Calu3 (cell line): ENCODE measurements at regions not wholly inside any gene's neighbourhood (a gene's known extent, or its start where the extent isn't known, plus 50 kb on each side); places are given as distances from the start of the nearest gene placed in this dataset.
"Not testable (repeated sequence)": the region's sequence is repeated elsewhere in the genome, so short reads cannot be mapped to it uniquely, and the experiment has no call there.

ENCODE experiments used
- BruUV-seq: library from RNA; stranded (reverse); fragments of 400-500 nt; replicated peaks from 2 replicates; lab custom pipeline; 2021; lab: Mats Ljungman, UMichigan
- CTCF ChIA-PET: fragments of 300-600 bp; sonication (Branson Sonifier 250); formaldehyde crosslinking; loops from one replicate; lab custom pipeline; 2022; ENCODE audit warnings: antibody characterized with exemption; lab: Charles Lee
- DNase-seq: peaks from one replicate; pipeline ENCODE4 v3.0.0; 2022
- H3K27ac Mint-ChIP-seq: one replicate; pipeline ENCODE4 v1.8.0; 2022; ENCODE audit warnings: mixed read lengths; ENCODE audit not compliant: unreplicated experiment
- H3K27me3 Mint-ChIP-seq: one replicate; pipeline ENCODE4 v1.8.0; 2022; ENCODE audit warnings: mixed read lengths; ENCODE audit not compliant: unreplicated experiment
- H3K36me3 Mint-ChIP-seq: one replicate; pipeline ENCODE4 v1.8.0; 2022; ENCODE audit warnings: mild to moderate bottlenecking, moderate library complexity, mixed read lengths; ENCODE audit not compliant: insufficient read depth, unreplicated experiment
- H3K4me1 Mint-ChIP-seq: one replicate; pipeline ENCODE4 v1.8.0; 2022; ENCODE audit warnings: mild to moderate bottlenecking, low read depth, mixed read lengths; ENCODE audit not compliant: unreplicated experiment
- H3K4me3 Mint-ChIP-seq: one replicate; pipeline ENCODE4 v1.8.0; 2022; ENCODE audit warnings: mild to moderate bottlenecking, low read depth, moderate library complexity, mixed read lengths; ENCODE audit not compliant: unreplicated experiment
- H3K9me3 Mint-ChIP-seq: one replicate; pipeline ENCODE4 v1.8.0; 2022; ENCODE audit warnings: low read depth, mixed read lengths; ENCODE audit not compliant: unreplicated experiment
- intact Hi-C: fragments of 100-400 bp; cut with micrococcal nuclease; formaldehyde crosslinking; loops from one replicate; pipeline ENCODE4 v1.10.0; 2022; ENCODE audit not compliant: unreplicated experiment
- TF ChIP-seq, protein P1 (sequence below): fragments of 200-600 bp; IDR thresholded peaks from one replicate; pipeline ENCODE4 v1.8.0; 2022; ENCODE audit warnings: antibody characterized with exemption; ENCODE audit not compliant: unreplicated experiment

DNA sequence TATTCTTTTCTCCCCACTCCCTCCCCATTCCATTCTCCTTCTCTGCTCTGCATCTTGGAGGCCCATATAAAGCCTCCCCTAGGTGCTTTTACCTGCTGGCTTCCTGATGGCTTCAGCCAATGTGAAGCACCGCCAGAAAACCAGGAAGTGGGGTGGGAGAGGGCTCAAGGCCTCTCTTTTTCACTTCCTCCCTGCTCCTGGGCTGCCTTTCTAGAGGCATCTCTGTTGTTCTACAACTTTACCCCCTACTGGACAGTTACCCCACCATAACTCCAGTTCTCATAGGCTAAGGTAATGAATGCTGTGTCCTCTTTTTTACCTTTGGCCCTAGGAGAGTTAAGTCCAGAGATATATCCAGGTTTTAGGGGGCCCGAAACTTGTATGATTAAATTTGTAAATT is 62.4 kb upstream of the PPARGC1A start:
- no peak for DNase-seq
- CTCF ChIA-PET: no interaction called here
- intact Hi-C loops: loop anchor here (5.0 kb wide), 1 partner anchor 95 kb away; no protein-coding TSS in a partner anchor
- Mint-ChIP-seq H3K27ac (no peak overlapping the region), H3K4me3 (no peak overlapping the region), H3K4me1 (peaks cover 14% of the 10 kb centered on the region), H3K27me3 (no peaks in the 10 kb centered on the region), H3K36me3 (no peaks in the 10 kb centered on the region), H3K9me3 (peaks cover 2% of the 10 kb centered on the region)
- TF ChIP-seq, protein P1, sequence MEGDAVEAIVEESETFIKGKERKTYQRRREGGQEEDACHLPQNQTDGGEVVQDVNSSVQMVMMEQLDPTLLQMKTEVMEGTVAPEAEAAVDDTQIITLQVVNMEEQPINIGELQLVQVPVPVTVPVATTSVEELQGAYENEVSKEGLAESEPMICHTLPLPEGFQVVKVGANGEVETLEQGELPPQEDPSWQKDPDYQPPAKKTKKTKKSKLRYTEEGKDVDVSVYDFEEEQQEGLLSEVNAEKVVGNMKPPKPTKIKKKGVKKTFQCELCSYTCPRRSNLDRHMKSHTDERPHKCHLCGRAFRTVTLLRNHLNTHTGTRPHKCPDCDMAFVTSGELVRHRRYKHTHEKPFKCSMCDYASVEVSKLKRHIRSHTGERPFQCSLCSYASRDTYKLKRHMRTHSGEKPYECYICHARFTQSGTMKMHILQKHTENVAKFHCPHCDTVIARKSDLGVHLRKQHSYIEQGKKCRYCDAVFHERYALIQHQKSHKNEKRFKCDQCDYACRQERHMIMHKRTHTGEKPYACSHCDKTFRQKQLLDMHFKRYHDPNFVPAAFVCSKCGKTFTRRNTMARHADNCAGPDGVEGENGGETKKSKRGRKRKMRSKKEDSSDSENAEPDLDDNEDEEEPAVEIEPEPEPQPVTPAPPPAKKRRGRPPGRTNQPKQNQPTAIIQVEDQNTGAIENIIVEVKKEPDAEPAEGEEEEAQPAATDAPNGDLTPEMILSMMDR: no peak
- no TSS peak for BruUV-seq

DNA sequence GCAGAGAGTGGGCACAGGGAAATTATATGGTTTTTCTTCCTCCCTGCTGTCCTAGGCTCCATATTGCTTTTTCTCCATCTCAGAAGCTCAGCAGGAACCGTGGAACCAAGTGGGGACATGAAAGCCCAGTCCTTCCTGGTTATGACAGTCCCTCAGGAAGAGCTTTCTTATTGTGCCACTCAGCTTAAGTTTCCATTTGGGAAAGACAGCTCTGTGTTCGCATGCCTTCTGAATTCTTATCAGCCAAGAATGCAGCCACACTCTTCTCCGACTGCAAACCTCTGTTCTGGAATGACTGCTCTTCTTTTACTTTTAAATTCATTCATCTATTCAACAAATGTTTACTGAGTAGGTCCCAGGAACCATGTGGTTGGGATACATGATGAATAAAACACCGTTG is 58.0 kb upstream of the PPARGC1A start:
- DNase-seq: no peak
- peaks cover 23% of the 10 kb centered on the region for H3K4me1 Mint-ChIP-seq
- no peaks in the 10 kb centered on the region for H3K27me3 Mint-ChIP-seq
- BruUV-seq: no TSS peak
- CTCF ChIA-PET: no interaction called here
- H3K27ac Mint-ChIP-seq: no peak overlapping the region
- peaks cover 2% of the 10 kb centered on the region for H3K9me3 Mint-ChIP-seq
- intact Hi-C loops: no loop called here
- TF ChIP-seq, protein P1: no peak
- H3K36me3 Mint-ChIP-seq: no peaks in the 10 kb centered on the region
- no peak overlapping the region for H3K4me3 Mint-ChIP-seq

DNA sequence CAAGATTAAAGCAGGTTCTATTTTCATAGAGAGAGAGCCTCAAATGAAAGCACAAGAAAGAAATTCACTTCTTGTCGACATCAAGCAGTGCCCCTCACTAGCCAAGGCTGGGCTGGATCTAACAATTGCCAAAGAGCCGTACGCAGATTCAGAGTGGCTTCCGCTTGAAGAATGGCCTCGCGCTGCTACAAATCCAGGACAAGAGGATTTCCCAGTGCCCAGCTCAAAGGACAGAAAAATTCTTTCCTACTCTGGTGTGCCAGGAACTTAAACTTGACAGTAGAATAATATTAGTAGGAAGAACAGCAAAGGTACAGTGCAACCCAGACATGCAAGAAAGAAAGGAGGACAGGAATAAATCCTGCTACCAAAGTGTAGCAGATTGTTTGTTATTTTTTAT is 56.5 kb upstream of the PPARGC1A start:
- peaks cover 23% of the 10 kb centered on the region for H3K4me1 Mint-ChIP-seq
- CTCF ChIA-PET: no interaction called here
- intact Hi-C loops: no loop called here
- no peaks in the 10 kb centered on the region for H3K27me3 Mint-ChIP-seq
- H3K4me3 Mint-ChIP-seq: no peak overlapping the region
- no peaks in the 10 kb centered on the region for H3K9me3 Mint-ChIP-seq
- H3K27ac Mint-ChIP-seq: peak overlapping the region; percentile 75
- TF ChIP-seq, protein P1: no peak
- no peaks in the 10 kb centered on the region for H3K36me3 Mint-ChIP-seq
- no TSS peak for BruUV-seq
- no peak for DNase-seq

DNA sequence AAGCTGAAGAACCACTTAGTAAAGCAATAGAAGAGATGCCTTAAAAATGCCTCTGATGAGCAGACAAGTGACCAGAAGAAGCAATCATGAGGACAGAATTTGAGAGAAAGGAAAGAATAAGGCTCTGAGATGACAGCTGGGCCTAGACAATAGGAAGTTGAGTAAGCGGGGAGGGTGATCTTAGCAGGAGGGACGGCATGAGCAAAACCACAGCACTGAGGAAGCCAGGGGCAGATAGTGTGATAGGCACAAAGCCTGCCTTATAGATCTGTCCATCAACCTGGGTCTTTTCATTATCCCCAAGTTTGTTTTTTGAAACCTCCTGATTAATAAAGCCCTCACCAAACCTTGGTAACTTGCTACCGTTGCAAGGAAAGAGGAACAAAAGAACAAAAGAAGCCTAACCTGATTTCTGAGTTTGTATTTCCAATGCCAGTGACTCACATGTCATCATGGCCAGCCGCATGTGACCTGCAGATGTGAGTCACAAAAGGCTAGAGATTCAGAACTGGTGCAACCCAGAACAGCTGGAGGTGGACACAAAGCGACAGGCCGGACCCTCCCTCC is 55.7 kb upstream of the PPARGC1A start:
- intact Hi-C loops: no loop called here
- TF ChIP-seq, protein P1: no peak
- no TSS peak for BruUV-seq

DNA sequence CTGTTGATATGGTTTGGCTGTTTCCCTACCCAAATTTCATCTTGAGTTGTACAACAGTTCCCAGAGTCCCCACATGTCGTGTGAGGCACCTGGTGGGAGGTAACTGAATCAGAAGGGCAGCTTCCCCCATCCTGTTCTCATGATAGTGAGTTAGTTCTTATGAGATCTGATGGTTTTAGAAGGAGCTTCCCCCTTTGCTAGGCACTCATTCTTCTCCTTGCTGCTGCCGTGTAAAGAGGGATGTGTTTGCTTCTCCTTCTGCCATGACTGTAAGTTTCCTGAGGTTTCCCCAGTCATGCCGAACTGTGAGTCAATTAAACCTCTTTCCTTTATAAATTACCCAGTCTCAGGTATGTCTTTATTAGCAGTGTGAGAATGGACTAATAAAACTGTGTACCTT is 54.7 kb upstream of the PPARGC1A start:
- H3K9me3 Mint-ChIP-seq, CTCF ChIA-PET: not testable (repeated sequence)
- H3K27ac Mint-ChIP-seq: peak overlapping the region; percentile 75

More for the DNA sequence above, 55.7 kb upstream of the PPARGC1A start:
- Mint-ChIP-seq H3K4me1 (peaks cover 23% of the 10 kb centered on the region), H3K9me3 (no peaks in the 10 kb centered on the region), H3K36me3 (no peaks in the 10 kb centered on the region), H3K27ac (peak overlapping the region; percentile 75), H3K27me3 (no peaks in the 10 kb centered on the region), H3K4me3 (no peak overlapping the region)
- DNase-seq: peak; percentile 59
- CTCF ChIA-PET: no interaction called here

More for the DNA sequence above, 54.7 kb upstream of the PPARGC1A start:
- H3K36me3 Mint-ChIP-seq, BruUV-seq, intact Hi-C loops, DNase-seq, H3K4me3 Mint-ChIP-seq, H3K27me3 Mint-ChIP-seq: not testable (repeated sequence)
- H3K4me1 Mint-ChIP-seq: peaks cover 23% of the 10 kb centered on the region
